Umbilical cord (tissue), 1 donor: ENCODE measurements at regions not wholly inside any gene's neighbourhood (a gene's known extent, or its start where the extent isn't known, plus 50 kb on each side); places are given as distances from the start of the nearest gene placed in this dataset.
"Not testable (repeated sequence)": the region's sequence is repeated elsewhere in the genome, so short reads cannot be mapped to it uniquely, and the experiment has no call there.

ENCODE experiments used
- DNase-seq: peaks from one replicate; pipeline ENCODE4 v3.0.0-alpha.2; 2015; ENCODE audit warnings: low spot score

DNA sequence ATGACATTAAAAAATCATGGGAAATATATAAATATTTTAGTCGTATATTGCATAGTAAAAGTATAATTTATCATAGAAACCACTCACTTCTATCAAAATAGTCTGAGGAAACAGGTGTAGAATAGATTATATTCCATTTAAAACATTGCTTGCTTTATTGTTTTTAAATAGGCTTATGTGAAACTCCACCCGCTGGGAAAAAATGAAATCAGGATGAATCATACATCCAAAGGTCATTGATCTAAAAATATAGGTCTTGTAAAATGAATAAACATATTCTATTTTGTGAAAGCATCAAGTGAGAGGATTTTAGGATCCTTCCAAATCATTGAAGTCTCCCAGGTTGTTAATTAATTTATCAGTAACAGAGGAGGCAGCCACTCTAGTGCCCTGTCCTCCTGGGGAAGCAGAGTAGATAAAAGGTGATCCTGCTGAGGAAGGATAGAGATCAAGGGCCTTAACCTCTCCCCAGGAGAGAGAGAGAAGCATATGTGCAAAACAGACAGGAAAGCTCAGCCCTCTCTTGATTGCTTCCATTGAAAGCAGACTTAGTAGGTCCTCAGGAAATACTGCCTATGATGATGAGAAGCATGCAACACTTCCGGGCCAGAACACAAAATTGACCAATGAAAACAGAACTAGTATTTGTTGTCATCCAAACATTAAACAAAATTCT lies 96.8 kb upstream of the MAP9 start:
- DNase-seq, result no peak

- DNase-seq, result peak; percentile 38
These were observed 91.5 kb upstream of the MAP9 start for GRCh38 chr4:155468282-155468681.

DNA sequence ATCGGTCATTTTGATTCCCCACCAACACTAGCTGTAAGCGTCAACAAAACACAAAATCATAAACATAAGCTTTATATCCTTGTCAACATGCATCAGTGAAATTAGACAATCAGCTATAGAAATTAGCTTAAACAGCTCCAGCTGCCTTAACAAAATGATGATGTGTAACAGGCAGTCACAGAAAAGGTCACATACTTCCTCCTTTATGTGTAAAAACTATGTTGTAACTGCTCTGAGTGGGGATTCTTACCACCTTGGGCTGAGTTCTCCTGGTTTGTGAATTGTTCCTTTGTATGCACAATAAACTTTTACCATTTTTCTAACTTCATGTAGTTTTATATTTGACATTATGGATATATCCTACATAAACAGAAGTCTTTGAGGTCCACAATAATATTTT lies 73.9 kb upstream of the MAP9 start:
- no peak for DNase-seq

GRCh38 chr4:155445306-155445705 lies 68.5 kb upstream of the MAP9 start:
- no peak for DNase-seq

GRCh38 chr4:155444721-155445120 lies 68.0 kb upstream of the MAP9 start:
- no peak for DNase-seq

GRCh38 chr4:155442267-155443105 lies 65.7 kb upstream of the MAP9 start:
- peak; percentile 81 for DNase-seq

DNA sequence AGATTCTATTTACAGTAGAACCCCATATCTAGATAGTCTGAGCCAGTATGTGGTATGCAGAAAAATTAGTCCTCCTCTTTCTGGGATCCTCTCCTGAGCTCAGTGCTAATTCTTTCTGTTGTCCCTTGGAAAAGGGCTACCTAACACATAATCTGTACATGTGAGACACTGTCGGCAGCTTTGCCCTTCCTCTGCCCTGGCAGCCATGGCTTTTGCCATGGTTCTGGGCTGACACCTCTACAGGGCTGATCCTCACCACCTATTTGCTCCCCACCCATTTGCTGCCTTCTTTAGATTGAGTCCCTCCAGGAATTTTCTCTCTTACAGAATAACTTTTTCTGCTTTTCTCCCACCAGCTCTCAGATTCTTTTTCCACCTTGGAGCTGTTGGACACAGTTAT lies 64.7 kb upstream of the MAP9 start:
- no peak for DNase-seq

- DNase-seq, result not testable (repeated sequence)
These were observed 63.0 kb upstream of the MAP9 start for GRCh38 chr4:155439760-155440159.

DNA sequence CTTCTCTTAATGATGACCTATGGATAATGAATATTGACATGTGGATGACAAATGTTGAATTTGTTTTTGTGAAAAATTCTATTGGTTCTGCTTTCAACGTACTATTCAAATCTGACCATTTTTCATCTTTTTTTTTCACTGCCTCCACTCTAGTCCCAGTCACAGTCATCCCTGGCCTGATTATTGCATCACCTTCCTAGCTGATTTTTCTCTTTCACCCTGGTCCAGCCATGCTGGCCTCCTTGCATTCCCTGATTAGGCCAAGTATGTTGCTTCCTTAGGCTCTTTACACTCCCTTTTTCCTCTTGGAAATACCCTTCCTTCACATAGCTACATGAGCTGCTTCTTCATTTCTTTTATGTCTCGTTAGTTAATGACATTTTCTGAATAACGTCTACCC lies 58.1 kb upstream of the MAP9 start:
- no peak for DNase-seq

DNA sequence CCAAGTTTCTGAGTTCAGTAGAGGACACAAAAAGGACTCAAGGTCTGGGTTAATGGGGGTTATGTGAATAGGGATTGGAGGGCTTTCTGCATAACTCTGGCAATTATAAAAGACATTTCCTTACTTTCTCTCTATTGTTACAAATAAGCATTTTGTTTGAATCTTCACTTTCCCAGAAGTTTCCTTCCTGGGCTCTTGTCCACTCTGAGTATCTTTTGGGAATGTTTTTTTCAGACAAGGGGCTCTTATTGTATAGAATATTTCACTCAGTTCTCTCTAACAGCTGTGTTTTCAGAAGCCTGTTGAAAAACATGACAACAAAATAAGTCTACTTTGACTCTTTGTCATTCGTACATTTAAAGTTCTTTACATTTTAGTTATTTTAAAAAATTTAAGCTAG lies 57.6 kb upstream of the MAP9 start:
- DNase-seq, result no peak

GRCh38 chr4:155433636-155434360 lies 57.0 kb upstream of the MAP9 start:
- no peak for DNase-seq

DNA sequence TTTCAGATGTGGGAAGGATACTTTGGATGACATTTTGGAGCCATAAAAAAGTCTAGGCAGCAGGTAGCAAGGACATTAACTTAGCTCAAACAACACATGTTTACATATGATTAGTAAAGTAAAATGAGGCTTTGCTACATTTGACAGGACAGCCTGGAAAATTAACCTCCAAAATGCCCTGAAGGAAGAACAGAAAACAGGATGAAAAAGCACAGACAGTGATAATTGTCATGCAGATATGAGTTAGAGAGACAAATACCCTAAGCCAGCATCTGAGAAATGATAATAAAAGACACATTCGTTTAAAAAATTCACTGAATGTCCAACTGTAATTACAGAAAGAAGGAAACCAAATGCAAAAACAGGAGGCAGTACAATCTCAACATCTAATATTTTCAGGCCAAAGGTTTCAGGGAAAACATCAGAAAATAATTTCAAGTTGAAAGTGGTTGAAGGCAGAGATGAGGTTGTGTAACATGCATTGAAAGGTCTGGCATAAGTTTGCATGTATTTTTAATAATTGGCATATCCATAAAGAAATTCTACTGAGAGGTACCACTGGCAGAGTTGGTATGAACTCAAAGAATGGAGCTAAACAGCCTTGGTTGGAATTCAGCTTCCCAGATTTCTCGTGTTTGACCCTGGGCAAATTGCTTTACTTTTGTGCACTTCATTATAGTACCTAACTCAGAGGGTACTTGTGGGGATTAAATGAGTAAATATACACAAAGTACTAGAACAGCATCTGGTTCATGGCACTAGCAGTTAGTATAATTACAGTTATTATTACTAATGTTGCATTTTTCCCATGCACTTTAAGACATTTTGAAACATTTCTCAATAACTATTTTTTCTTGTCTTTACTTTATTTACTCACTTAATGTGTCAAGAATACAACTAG lies 54.4 kb upstream of the MAP9 start:
- DNase-seq, result peak; percentile 35

DNA sequence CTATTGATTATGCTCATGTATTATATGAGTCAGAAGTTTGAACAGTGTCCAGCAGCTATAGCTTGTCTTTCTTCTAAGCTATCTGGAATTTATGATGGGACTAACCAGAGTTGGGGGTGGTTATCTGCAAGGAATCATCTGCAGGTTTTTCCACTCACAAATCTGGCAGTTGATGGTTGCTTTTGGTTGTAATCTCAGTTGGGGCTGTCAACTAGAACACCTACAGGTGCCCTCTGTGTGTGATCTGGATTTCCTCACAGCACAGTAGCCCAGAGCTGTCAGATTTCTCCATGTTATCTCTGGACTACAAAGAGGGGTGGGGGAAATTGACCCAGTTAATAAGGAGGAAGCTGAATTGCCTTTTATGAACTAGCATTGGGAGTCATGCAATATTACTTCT lies 51.4 kb upstream of the MAP9 start:
- DNase-seq, result peak; percentile 28

GRCh38 chr4:155426953-155427352 lies 50.2 kb upstream of the MAP9 start:
- DNase-seq, result no peak
